ENCODE measurements at regions not wholly inside any gene's neighbourhood (a gene's known extent, or its start where the extent isn't known, plus 50 kb on each side); places are given as distances from the start of the nearest gene placed in this dataset.

- no peak for DNase-seq
These were observed 74.9 kb upstream of the NR2F2 start for GRCh38 chr15:96255599-96255998.

GRCh38 chr15:96261575-96262034 is 68.9 kb upstream of the NR2F2 start:
- DNase-seq = no peak

- DNase-seq = no peak
These were observed 68.4 kb upstream of the NR2F2 start for GRCh38 chr15:96262097-96262496.

DNA sequence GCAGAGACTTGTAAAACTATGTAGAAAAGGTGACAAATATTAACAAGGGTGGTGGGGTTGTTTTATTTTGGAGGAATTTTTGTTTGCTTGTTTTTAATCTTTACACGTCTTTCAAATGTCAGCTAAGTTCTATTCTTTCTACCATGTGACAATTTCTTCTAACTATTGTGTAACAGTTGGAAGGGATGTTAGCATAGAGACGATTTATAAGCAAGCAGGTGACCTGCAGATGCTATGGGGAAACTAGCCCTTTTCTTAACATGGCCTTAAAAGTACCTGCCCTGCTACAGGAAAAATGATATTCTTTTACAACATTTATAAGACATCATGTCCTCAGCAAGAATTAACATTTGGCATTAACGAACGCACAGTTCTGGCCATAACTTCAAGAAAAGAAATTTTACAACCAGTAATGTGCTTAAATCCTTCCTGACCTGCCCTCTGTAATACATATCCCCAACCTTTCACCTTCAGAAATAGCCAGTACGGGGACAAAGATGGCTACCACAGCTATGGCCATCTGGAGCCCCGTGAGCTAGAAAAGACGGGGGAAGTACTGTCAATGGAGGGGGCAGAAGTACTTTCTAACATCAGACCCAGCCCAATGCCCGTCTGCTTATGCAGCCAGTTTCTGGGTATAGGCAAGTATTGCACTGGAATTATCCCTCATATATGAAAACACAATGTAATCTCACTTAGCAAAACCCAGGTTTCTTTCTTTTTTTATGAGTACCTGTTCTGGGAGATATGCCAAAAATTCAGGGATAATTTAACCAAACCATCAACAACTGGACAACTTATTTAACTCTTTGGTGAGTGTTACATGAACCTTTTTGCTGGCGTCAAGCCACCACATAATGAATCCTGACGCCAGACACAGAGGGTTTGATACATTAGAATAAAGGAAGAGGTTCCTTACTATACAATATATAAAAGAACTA is 67.7 kb upstream of the NR2F2 start:
- no peak for DNase-seq

DNA sequence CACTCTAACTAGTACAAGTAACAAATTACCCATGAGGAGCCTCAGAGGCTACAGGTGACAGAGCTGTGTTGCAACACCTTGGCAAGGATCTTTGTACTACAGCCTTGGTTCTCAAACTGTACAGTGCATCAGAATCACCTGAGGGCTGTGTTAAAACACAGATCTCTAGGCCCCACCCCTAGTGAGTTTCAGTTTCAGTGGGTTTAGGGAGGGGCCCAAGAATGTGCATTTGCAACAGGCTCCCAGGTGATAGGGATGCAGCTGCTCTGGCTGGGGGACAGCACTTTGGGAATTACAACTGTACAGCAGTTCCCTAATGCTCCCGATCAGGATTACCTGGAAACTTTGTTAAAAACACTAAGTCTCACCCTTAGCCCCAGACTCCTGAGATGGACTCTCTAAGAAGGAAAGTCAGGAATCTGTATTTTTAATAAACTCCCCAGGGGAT is 66.1 kb upstream of the NR2F2 start:
- DNase-seq = no peak

GRCh38 chr15:96264801-96265515 is 65.5 kb upstream of the NR2F2 start:
- DNase-seq = no peak

DNA sequence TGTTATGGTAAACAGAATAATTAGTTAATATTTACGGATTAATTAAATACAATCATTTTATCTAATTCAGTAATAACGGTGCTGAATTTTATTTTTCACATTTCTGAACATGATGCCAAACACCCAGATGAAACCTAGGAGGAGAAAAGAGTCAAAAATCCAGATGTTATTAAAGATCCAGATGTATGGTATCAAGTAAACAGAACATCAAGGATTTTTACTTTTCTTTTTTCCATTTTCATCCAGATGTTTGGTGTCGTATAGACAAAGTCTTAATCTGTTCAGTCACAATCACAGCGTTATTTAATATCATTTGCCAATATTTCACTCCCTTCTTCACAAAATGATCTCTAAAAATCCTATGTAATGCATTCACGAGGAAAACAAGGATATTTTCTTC is 64.0 kb upstream of the NR2F2 start:
- DNase-seq = no peak

DNA sequence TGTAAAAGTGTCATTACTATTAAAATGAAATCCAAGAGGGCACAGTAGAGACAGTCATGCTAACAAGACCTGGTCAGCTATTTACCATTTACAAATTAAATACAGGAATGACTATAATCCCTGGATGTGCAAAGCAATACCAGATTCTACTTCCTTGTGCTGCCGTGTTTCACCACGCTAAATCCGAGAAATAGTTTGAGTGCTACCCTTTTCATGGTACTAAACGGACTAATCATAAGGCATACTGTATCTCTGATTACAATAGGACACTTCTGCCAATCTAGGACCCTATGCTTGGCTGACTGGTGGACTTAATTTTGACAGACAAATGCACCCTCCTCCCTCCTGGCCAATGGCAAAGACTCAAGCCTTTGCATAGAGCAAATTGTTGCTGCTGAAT is 63.0 kb upstream of the NR2F2 start:
- DNase-seq = no peak

GRCh38 chr15:96268442-96269204 is 61.9 kb upstream of the NR2F2 start:
- no peak for DNase-seq

GRCh38 chr15:96270581-96271172 is 59.8 kb upstream of the NR2F2 start:
- DNase-seq = no peak

DNA sequence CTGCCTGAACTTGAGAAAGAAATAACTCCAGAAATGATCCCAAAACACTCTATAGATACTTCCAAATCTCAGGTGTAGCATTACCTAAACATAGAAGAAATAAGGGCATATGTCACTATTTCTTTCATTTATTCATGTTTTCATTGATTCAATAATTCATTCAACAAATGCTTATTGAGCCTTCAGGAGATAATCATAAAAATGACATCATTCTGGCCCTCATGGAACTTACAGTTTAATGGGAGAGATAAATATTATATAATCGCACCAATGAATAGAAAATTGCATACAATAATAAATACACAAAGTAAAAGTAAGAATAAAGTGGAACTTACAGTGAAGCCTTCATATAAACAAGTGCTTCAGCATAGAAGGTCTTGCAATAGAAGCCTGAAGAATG is 58.1 kb upstream of the NR2F2 start:
- no peak for DNase-seq

- no peak for DNase-seq
These were observed 57.0 kb upstream of the NR2F2 start for GRCh38 chr15:96273317-96274086.

DNA sequence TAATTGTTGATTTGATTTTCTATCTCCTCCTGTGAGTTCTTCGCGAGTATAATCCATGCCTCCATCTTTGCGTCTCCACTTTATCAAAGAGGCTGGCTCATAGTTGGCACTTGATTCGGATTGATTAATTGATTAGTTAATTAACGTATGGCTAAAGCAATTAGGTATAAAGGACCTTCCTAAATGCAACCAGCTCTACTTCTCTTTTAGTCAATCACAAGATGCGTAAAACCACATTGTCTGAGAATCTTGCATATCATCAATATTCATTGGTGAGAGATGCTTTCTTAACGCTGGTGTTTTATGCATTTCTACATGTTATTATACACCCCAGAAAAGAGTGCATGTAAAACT is 56.4 kb upstream of the NR2F2 start:
- DNase-seq = no peak

DNA sequence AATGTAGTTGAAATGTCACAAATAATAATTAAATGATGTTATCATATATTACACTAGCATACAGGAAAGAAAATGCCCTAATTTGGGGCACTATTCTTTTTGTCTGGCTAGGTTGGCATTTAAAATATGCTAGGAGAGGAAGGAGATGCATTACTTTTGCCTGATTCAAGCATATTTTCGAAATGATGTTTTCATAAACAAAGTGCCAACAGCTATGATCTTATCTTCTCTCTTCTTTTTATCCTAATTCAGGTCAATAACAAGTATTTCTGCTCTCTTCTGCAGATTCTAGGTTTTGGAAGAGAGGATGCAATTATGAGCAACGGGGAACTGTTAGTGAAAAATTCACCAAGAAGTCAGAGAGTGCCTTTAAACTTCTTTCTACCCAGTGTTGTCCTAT is 55.8 kb upstream of the NR2F2 start:
- no peak for DNase-seq

GRCh38 chr15:96276438-96277210 is 53.9 kb upstream of the NR2F2 start:
- DNase-seq = no peak

Measured in renal pelvis (tissue), 1 donor.